ENCODE measurements at regions not wholly inside any gene's neighbourhood (a gene's known extent, or its start where the extent isn't known, plus 50 kb on each side); places are given as distances from the start of the nearest gene placed in this dataset.
"Not testable (repeated sequence)": the region's sequence is repeated elsewhere in the genome, so short reads cannot be mapped to it uniquely, and the experiment has no call there.

DNA sequence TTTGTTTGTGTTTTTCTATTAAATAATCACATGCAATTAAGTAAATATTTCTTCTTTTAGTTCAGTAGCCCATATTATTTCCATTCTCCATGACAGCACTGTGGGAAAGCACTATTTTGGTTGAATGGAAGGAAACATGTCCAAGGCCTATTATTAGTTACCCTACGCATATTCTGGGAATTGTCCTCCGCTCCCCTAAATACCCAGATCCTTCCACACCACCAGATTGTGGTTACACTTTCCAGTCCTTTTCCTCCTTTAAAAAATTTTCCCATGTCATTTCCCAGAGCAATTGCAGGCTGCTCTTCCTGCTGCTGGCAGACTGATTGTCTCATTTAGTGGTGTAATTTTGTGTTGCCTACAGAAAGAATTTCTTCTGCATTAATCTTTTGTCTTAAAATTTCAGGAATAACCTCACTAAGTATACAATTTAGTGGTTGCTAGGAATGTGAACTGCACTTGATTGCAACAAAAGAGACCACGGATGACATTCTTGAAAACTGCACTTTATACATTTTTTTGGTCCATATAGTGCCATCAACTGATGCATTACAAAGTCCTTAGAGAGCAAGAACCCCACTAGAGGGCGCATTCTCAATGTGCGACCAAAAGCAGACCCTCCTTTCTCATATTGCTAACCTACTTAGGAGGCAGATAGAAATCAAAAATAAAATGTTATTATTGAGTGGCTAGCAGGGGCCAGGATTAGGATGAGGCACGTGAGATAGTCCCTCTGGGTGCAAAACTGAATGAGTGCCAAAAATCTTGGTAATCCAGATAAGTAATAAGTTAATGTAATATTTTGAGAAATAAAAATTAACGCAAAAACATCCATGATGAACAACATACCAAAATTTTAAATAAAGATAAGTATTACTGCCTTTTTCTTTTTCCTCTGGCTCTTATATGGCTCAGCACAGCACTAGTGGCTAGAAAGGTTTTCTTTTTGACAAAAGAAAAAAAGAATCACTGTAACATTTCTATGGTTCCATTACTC lies 98.8 kb upstream of the IQCM start:
- Histone ChIP-seq H3K27me3 (no peaks in the 10 kb centered on the region), H3K9me3 (no peaks in the 10 kb centered on the region), H3K36me3 (no peaks in the 10 kb centered on the region), H3K4me3 (no peak overlapping the region)
- peak; percentile 12 for DNase-seq

GRCh38 chr4:149915735-149916134 lies 100.1 kb upstream of the IQCM start:
- not testable (repeated sequence) for H3K36me3 ChIP-seq, H3K9me3 ChIP-seq, H3K4me3 ChIP-seq, H3K27me3 ChIP-seq, DNase-seq

DNA sequence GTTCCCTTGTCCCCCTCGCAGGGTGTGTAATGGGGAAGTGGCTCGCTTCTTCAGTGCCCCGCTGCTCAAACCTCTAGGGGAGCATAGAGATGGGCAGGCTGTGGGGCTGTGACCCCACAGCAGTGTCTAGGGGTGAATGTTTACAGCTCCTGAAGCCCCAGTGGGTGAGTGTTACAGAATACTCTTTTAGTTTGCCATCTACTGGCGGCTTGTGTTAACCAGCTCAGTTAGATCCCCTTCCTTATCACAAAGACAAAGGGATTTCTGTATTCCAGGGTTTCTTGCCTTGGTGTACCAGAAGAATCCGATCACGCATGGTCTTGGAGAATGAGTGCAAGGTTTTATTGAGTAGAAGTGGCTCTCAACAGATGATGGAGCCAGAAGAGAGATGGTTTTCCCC lies 108.1 kb upstream of the IQCM start:
- Histone ChIP-seq H3K36me3 (no peaks in the 10 kb centered on the region), H3K4me3 (no peak overlapping the region), H3K27me3 (no peaks in the 10 kb centered on the region), H3K9me3 (no peaks in the 10 kb centered on the region)
- DNase-seq = no peak

DNA sequence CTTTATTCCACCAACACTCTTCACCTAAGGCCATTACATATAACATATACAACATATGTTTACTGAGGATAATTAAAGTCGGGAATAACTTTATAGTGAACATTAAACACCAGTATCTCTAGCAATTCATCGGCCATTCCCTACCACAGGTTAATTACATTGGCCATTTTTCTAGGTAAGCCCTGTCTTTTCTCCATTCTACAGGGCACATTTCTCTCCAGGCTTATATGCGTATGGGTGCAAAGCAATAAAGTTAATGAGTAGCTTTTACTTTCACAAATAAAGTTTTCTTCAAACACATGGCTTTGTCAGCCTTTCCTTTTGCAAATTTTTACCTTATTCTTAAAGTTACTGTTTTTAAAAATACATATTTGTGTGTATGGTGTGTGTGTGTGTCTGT lies 111.9 kb upstream of the IQCM start:
- H3K36me3 ChIP-seq = no peaks in the 10 kb centered on the region
- no peak overlapping the region for H3K4me3 ChIP-seq
- no peak for DNase-seq
- H3K9me3 ChIP-seq = no peaks in the 10 kb centered on the region
- H3K27me3 ChIP-seq = no peaks in the 10 kb centered on the region

DNA sequence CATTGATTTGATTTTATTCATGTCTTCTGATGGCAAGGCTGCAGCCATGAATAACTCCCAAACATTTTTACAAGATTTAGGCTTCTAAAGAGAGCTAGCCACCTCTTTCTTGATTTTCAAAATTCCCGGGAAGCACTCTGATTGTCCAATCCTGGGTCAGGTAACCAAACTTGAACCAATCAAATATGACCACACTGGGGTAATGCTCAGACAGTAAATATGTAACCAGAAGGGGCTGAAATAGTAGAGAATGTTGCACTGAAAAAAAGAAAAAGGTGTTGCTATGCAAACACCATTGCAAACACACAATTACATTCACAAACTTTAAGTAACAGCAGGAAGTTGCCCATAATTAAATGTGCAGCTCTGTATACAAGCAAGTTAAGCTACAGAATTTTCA lies 112.9 kb upstream of the IQCM start:
- H3K4me3 ChIP-seq = no peak overlapping the region
- no peaks in the 10 kb centered on the region for H3K36me3 ChIP-seq
- DNase-seq = no peak
- no peaks in the 10 kb centered on the region for H3K27me3 ChIP-seq
- no peaks in the 10 kb centered on the region for H3K9me3 ChIP-seq

- Histone ChIP-seq H3K9me3 (no peaks in the 10 kb centered on the region), H3K36me3 (no peaks in the 10 kb centered on the region), H3K27me3 (no peaks in the 10 kb centered on the region), H3K4me3 (no peak overlapping the region)
- DNase-seq = no peak
Measured at GRCh38 chr4:149931431-149931830, 115.8 kb upstream of the IQCM start.

DNA sequence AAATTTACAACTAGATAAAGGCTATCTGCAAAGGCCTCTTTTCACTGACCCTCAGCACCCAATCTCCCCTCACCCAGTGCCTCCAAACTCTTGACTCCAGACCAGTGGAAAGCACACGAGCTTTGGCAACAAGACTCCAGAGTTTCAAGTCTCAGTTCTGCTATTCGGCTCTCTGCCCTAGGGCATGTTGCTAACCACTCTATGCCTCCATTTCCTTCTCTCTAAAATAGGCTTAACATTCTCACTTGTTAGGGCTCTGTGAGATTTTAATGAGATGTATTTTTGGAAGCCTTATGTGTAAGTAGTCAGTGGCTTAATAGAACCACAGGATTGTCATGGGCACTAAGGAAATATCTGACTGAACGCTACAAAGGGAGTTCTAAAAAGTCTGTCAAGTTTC lies 116.5 kb upstream of the IQCM start:
- Histone ChIP-seq H3K36me3 (no peaks in the 10 kb centered on the region), H3K9me3 (no peaks in the 10 kb centered on the region), H3K4me3 (no peak overlapping the region), H3K27me3 (no peaks in the 10 kb centered on the region)
- no peak for DNase-seq

- H3K4me3 ChIP-seq = no peak overlapping the region
- H3K36me3 ChIP-seq = no peaks in the 10 kb centered on the region
- no peak for DNase-seq
- H3K27me3 ChIP-seq = no peaks in the 10 kb centered on the region
- H3K9me3 ChIP-seq = no peaks in the 10 kb centered on the region
Measured at GRCh38 chr4:149933120-149933519, 117.5 kb upstream of the IQCM start.

DNA sequence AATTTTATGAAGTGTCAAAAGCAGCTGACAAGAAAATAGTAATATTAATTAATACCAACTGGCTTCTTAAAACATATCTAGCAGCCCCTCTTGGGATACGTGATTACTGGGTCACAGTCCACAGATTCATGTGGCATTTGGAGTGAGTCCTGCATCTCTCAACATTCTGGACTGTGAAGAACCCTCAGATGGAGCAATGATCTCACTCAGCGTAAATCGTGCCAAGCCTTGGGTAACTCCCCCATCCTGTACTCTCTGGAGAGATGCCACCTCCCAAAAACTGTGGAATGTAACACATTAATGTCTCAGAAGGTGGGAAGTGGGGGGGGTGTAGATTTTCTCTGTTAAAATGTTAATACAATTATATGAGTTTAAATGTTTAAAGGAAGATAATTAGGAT lies 118.2 kb upstream of the IQCM start:
- no peaks in the 10 kb centered on the region for H3K9me3 ChIP-seq
- no peaks in the 10 kb centered on the region for H3K27me3 ChIP-seq
- DNase-seq = peak; percentile 37
- no peaks in the 10 kb centered on the region for H3K36me3 ChIP-seq
- H3K4me3 ChIP-seq = no peak overlapping the region

- no peaks in the 10 kb centered on the region for H3K36me3 ChIP-seq
- no peak overlapping the region for H3K4me3 ChIP-seq
- DNase-seq = no peak
- H3K9me3 ChIP-seq = no peaks in the 10 kb centered on the region
- no peaks in the 10 kb centered on the region for H3K27me3 ChIP-seq
Measured at GRCh38 chr4:149949381-149949780, 128.9 kb upstream of the DCLK2 start.

GRCh38 chr4:149951152-149951900 lies 126.9 kb upstream of the DCLK2 start:
- H3K27me3 ChIP-seq = no peaks in the 10 kb centered on the region
- no peaks in the 10 kb centered on the region for H3K9me3 ChIP-seq
- no peaks in the 10 kb centered on the region for H3K36me3 ChIP-seq
- no peak overlapping the region for H3K4me3 ChIP-seq
- DNase-seq = no peak

GRCh38 chr4:149952101-149952500 lies 126.1 kb upstream of the DCLK2 start:
- H3K9me3 ChIP-seq = no peaks in the 10 kb centered on the region
- H3K36me3 ChIP-seq = no peaks in the 10 kb centered on the region

GRCh38 chr4:149952716-149953115 lies 125.5 kb upstream of the DCLK2 start:
- no peak overlapping the region for H3K4me3 ChIP-seq

More at GRCh38 chr4:149952101-149952500, 126.1 kb upstream of the DCLK2 start:
- DNase-seq = no peak
- Histone ChIP-seq H3K4me3 (no peak overlapping the region), H3K27me3 (no peaks in the 10 kb centered on the region)

GRCh38 chr4:149955780-149956390 lies 122.4 kb upstream of the DCLK2 start:
- no peaks in the 10 kb centered on the region for H3K27me3 ChIP-seq
- H3K36me3 ChIP-seq = no peaks in the 10 kb centered on the region
- DNase-seq = no peak
- no peak overlapping the region for H3K4me3 ChIP-seq
- H3K9me3 ChIP-seq = no peaks in the 10 kb centered on the region

More at GRCh38 chr4:149952716-149953115, 125.5 kb upstream of the DCLK2 start:
- H3K27me3 ChIP-seq = no peaks in the 10 kb centered on the region
- H3K9me3 ChIP-seq = no peaks in the 10 kb centered on the region
- H3K36me3 ChIP-seq = no peaks in the 10 kb centered on the region
- no peak for DNase-seq

DNA sequence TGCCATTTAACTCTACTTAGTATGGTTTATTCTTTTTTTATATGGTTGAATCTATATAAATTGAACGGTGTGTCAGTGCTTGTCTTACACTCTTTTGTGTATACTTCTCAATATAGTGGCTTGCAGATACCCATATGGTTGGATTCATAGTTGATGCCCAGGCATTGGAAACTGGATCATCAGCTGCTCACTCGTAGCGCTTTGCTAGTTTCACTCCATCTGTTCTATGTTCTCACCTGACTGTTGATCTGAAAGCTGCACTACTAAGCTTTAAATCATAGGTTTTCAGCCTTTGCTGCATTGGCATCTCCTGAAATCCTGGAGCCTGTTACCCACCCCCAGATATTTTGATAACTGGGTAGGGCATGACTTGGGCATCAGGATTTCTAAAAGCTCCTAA lies 121.6 kb upstream of the DCLK2 start:
- H3K4me3 ChIP-seq = no peak overlapping the region
- no peaks in the 10 kb centered on the region for H3K36me3 ChIP-seq
- no peaks in the 10 kb centered on the region for H3K9me3 ChIP-seq
- H3K27me3 ChIP-seq = no peaks in the 10 kb centered on the region
- no peak for DNase-seq

DNA sequence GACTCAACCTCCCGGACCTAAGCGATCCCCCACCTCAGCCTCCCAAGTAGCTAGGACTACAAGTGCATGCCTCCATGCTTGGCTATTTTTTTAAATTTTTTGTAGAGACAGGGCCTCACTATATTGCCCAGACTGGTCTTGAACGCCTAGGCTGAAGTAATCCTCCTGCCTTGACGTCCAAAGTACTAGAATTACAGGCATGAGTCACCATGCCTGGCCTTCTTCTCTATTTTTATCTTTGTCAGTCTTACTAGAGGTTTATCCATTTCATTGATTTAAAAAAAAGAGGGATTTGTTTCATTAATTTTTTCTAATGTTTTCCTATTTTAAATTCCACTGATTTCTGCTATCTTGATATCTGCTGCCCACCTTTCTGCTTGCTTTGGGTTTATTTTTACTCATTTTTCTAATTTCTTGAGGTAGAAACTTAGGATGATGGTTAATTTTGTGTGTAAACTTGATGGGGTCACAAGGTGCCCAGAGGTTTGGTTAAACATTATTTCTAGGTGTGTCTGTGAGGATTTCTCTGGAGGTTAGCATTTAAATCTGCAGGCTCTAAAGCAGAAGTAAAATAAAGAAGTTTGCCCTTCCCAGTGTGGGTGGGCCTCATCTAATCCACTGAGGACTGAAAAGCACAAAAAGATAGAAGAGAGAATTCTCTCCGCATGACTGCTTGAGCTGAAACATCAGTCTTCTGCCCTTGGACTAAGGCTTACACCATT lies 116.2 kb upstream of the DCLK2 start:
- Histone ChIP-seq H3K4me3 (no peak overlapping the region), H3K9me3 (no peaks in the 10 kb centered on the region), H3K36me3 (no peaks in the 10 kb centered on the region), H3K27me3 (no peaks in the 10 kb centered on the region)
- peak; percentile 1 for DNase-seq

Data from MG63 (cell line).